Osteocyte (in vitro differentiated cells): ENCODE measurements at regions not wholly inside any gene's neighbourhood (a gene's known extent, or its start where the extent isn't known, plus 50 kb on each side); places are given as distances from the start of the nearest gene placed in this dataset.

Experiments used
- DNase-seq: peaks from one replicate; pipeline ENCODE4 v3.0.0; 2021; ENCODE audit warnings: mixed read lengths; ENCODE audit not compliant: unreplicated experiment; ENCODE audit errors: extremely low spot score
- H3K27ac Mint-ChIP-seq: one replicate; pipeline ENCODE4 v1.8.0; 2021; ENCODE audit warnings: mild to moderate bottlenecking, mixed read lengths; ENCODE audit not compliant: unreplicated experiment
- H3K27me3 Mint-ChIP-seq: one replicate; pipeline ENCODE4 v1.8.0; 2021; ENCODE audit warnings: mixed read lengths; ENCODE audit not compliant: unreplicated experiment
- H3K36me3 Mint-ChIP-seq: one replicate; pipeline ENCODE4 v1.8.0; 2021; ENCODE audit warnings: mixed read lengths; ENCODE audit not compliant: unreplicated experiment
- H3K4me1 Mint-ChIP-seq: one replicate; pipeline ENCODE4 v1.8.0; 2021; ENCODE audit warnings: mixed read lengths; ENCODE audit not compliant: unreplicated experiment
- H3K4me3 Mint-ChIP-seq: one replicate; pipeline ENCODE4 v1.8.0; 2021; ENCODE audit warnings: mild to moderate bottlenecking, moderate library complexity, mixed read lengths; ENCODE audit not compliant: unreplicated experiment
- H3K9me3 Mint-ChIP-seq: one replicate; pipeline ENCODE4 v1.8.0; 2021; ENCODE audit warnings: mixed read lengths; ENCODE audit not compliant: unreplicated experiment
- CTCF ChIP-seq: fragments of 200-600 bp; sonication (generic); IDR thresholded peaks from 2 replicates; pipeline ENCODE4 v1.5.0; 2021; ENCODE audit warnings: antibody characterized with exemption, mild to moderate bottlenecking, moderate library complexity

- Mint-ChIP-seq H3K4me3 (no peak overlapping the region), H3K27me3 (peaks cover 7% of the 10 kb centered on the region)
Observed at GRCh38 chr4:126375462-126376054, 1060.8 kb downstream of the FAT4 start.

GRCh38 chr4:126385954-126386353 lies 1071.2 kb downstream of the FAT4 start:
- no peak for TF ChIP-seq CTCF
- H3K4me3 Mint-ChIP-seq: no peak overlapping the region
- H3K4me1 Mint-ChIP-seq: no peaks in the 10 kb centered on the region

More at GRCh38 chr4:126375462-126376054, 1060.8 kb downstream of the FAT4 start:
- H3K27ac Mint-ChIP-seq: no peak overlapping the region
- TF ChIP-seq CTCF: no peak
- peaks cover 7% of the 10 kb centered on the region for H3K4me1 Mint-ChIP-seq
- no peaks in the 10 kb centered on the region for H3K36me3 Mint-ChIP-seq
- no peak for DNase-seq
- peaks cover 6% of the 10 kb centered on the region for H3K9me3 Mint-ChIP-seq

GRCh38 chr4:126386512-126386911 lies 1071.8 kb downstream of the FAT4 start:
- Mint-ChIP-seq H3K27me3 (peaks cover 18% of the 10 kb centered on the region), H3K9me3 (peaks cover 6% of the 10 kb centered on the region), H3K36me3 (no peaks in the 10 kb centered on the region), H3K4me1 (no peaks in the 10 kb centered on the region), H3K27ac (no peak overlapping the region), H3K4me3 (no peak overlapping the region)
- no peak for DNase-seq
- no peak for TF ChIP-seq CTCF

More at GRCh38 chr4:126385954-126386353, 1071.2 kb downstream of the FAT4 start:
- no peaks in the 10 kb centered on the region for H3K36me3 Mint-ChIP-seq
- peaks cover 14% of the 10 kb centered on the region for H3K27me3 Mint-ChIP-seq
- DNase-seq: no peak
- H3K27ac Mint-ChIP-seq: no peak overlapping the region
- H3K9me3 Mint-ChIP-seq: peaks cover 12% of the 10 kb centered on the region

- Mint-ChIP-seq H3K9me3 (peaks cover 5% of the 10 kb centered on the region), H3K27me3 (peaks cover 37% of the 10 kb centered on the region), H3K4me3 (no peak overlapping the region), H3K36me3 (no peaks in the 10 kb centered on the region), H3K4me1 (no peaks in the 10 kb centered on the region), H3K27ac (no peak overlapping the region)
- no peak for TF ChIP-seq CTCF
- no peak for DNase-seq
Observed at GRCh38 chr4:126395664-126396063, 1080.9 kb downstream of the FAT4 start.

- Mint-ChIP-seq H3K27me3 (peaks cover 32% of the 10 kb centered on the region), H3K36me3 (no peaks in the 10 kb centered on the region), H3K4me3 (no peak overlapping the region), H3K27ac (no peak overlapping the region), H3K9me3 (peaks cover 5% of the 10 kb centered on the region), H3K4me1 (no peaks in the 10 kb centered on the region)
- no peak for DNase-seq
- TF ChIP-seq CTCF: no peak
Observed at GRCh38 chr4:126396121-126396520, 1081.4 kb downstream of the FAT4 start.
